ENCODE measurements at regions not wholly inside any gene's neighbourhood (a gene's known extent, or its start where the extent isn't known, plus 50 kb on each side); places are given as distances from the start of the nearest gene placed in this dataset.
"Not testable (repeated sequence)": the region's sequence is repeated elsewhere in the genome, so short reads cannot be mapped to it uniquely, and the experiment has no call there.

- TF ChIP-seq RAD21 (IDR thresholded peaks at IDR 0.05; ENCODE audit: low read depth); POLR2AphosphoS5 (IDR thresholded peaks at IDR 0.05; ENCODE audit: low read depth, low read length); TCF7L2 (IDR thresholded peaks at IDR 0.05; ENCODE audit: borderline replicate concordance, extremely low read depth, insufficient read depth, insufficient read length); CTCF (IDR thresholded peaks at IDR 0.05 in 2 of 3, conservative IDR thresholded peaks at IDR 0.05 in 1 of 3; ENCODE audit: borderline replicate concordance in 1 of 3, insufficient read depth in 1 of 3, low read depth in 2 of 3, low read length in 2 of 3); SRF (IDR thresholded peaks at IDR 0.05; ENCODE audit: low read depth); EZH2phosphoT487 (IDR thresholded peaks at IDR 0.05; ENCODE audit: borderline replicate concordance); POLR2A (IDR thresholded peaks at IDR 0.05; ENCODE audit: borderline replicate concordance, extremely low read depth, insufficient read depth, insufficient read length); SP1 (IDR thresholded peaks at IDR 0.05; ENCODE audit: low read depth); YY1 (IDR thresholded peaks at IDR 0.05; ENCODE audit: extremely low read depth, insufficient replicate concordance, low read depth, low read length); REST (IDR thresholded peaks at IDR 0.05; ENCODE audit: low read depth); EZH2 (IDR thresholded peaks at IDR 0.05): not testable (repeated sequence)
Measured at GRCh38 chr6:10134185-10134584, 280.7 kb downstream of the TFAP2A start.
